ENCODE measurements at regions not wholly inside any gene's neighbourhood (a gene's known extent, or its start where the extent isn't known, plus 50 kb on each side); places are given as distances from the start of the nearest gene placed in this dataset.
"Not testable (repeated sequence)": the region's sequence is repeated elsewhere in the genome, so short reads cannot be mapped to it uniquely, and the experiment has no call there.

DNA sequence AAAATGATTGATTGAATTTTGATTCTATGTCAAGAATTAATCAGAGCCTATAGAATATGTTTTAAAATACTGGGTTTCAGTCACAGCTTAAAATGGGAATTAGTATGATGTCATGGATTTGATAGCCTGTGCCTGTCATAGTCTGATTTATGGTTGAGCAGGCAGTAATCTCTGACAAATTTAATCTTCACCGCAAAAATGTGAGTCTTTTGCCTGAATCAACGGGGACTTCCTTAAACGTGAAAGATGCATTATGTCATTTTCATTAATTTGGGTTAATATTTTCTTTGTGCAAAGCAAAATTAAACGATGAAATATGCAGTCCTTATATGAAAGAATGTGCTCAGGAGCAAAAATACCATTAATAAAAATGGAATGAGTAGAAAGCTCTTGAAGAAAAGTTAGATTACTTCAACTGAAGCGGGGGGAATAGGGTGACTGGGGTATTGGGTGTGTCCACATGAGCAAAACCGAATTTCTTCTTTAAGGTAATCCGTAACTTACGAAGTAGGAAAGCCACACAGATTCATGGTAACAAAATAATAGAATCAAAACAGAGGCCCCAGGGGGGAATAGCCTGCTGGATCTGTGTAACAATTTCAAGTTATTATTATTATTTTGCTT is 339.6 kb upstream of the NOX3 start:
- no peak for DNase-seq

DNA sequence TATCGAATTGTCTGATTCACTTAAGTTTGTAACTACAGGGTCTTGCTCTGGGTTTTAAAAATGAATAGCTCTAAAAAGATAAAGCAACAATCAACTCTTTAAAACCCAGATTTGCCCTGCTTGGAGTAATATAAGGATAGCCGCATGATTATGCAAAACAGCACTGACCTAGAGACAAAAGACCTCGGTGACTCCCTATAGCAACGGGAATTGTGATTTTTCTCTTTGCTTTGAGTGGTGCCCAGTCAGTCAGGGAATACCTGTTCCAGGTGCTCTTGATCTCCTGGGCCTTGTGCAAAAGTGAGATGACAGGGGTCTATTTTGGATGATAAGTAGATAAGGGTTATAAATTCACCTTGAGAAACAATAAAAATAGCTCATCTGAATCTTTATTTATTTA is 336.3 kb upstream of the NOX3 start:
- no peak for DNase-seq

DNA sequence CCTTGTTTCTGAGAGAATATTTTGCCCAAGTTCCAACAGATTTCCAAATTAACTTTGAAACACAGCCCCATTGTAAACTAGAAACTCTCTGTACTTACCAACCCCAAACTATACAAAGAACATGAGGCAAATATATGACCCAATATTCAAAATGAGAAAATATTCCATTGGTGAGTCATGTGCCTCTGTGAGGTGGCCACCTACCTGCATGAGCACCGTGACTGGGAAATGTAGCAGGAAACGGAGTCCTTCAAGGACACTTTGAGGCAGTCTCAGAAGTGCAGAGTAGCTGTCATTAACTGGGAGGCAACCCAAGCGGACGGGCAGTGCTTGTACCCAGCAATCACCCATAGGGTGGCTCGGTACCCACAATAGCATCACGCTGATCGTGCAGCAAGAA is 335.5 kb upstream of the NOX3 start:
- DNase-seq, result no peak

DNA sequence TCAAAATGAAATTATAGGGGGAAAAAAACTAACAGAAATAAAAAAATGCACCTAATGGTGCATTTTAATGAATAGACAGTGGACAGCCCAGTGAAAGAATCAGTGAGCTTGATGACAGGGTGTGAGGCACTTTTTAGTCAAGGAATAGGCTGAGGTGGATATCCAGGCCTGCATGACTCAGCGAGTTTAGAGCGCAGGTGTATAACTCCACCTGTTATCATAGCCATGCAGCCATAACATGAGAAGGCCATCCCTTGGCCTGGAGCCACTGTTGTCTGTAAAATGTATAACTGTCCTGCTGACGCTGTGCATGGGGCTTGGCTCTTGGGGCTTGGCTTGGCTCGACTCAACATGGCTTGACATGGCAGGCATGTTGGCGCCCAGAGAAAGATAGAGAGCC is 331.5 kb upstream of the NOX3 start:
- DNase-seq, result no peak

DNA sequence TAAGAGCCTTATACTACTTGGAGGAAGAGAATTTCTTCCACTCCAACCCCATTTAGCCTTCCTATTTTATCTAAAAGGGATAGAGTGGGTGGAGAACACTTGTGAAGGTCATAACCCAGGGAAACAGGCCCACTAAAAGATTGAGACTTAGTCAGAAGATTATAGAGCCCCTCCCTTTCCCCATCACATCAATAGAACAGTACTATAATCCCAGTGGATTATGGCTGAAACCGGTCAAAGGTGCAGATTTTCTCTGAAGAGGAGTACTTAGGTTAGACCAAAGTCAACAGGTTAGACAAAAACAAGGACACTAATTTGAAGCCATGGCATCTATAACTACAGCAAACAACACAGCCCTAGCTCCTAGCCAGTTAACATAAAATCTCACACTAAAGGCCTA is 330.9 kb upstream of the NOX3 start:
- no peak for DNase-seq

DNA sequence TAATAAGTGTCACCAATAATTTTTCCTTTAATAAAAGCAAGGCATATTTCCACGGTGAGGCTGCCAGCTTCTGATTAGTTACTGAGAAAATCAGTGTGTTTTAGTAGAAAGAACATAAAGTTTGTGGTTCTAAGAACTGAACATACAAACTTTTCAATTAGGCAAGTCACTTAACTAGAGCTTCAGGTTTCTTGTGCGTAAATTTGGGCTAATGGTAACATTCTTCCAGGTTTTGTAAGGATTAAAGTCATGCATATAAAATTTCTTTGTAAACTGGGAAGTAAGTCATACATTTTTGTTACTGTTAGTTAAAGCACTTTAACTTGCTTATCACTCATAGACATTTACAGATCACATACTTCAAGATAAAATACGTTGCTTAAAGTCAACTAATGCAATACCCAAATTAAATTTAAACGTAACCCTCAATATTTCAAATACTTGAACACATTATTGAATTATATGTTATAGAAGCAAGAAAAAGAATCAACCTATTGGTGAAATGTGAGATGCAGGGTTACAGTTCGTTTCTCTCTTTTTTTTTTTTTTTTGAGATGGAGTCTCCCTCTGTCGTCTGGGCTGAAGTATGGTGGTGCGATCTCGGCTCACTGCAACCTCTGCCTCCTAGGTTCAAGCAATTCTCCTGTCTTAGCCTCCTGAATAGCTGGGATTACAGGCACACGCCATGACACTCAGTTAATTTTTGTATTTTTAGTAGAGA is 327.3 kb upstream of the NOX3 start:
- DNase-seq, result peak; percentile 63

DNA sequence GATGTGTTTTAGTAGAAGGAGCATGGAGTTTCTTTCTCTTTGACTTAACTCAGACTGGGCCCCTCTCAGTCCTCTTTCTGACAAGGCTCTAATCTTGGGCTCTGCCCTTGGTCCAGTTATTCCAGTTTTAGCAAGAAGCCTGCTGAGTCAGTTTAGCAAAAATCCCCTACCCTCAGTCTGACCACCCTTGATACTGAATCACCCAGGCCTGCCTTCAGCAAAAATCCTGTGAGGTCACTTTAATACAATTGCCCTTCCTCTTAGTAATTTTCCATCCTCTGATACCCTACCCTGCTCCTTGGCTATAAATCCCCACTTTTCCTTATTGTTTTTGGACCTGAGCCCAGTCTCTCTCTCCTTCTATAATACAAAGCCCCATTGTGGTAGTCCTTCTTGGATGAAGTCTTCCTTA is 326.7 kb upstream of the NOX3 start:
- DNase-seq, result peak; percentile 91

DNA sequence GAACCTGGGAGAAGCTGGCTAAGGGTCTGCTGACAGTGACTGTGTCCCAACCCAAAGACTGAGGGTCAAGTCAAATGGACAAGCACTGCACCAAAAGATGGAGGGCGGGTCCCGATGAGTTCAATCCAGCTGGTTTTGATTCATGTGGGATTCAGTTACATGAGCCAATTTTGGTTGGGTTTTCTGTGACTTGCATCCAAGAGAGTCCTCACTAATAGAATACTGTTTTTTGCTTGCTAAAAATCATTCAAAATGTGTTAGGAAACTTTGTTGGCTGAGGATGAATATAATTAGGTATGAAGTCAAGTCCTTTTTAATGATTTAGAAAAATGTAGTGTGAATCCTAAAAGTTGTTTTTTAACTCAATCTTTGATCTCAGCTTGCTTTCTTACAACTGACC is 323.8 kb upstream of the NOX3 start:
- DNase-seq, result no peak

DNA sequence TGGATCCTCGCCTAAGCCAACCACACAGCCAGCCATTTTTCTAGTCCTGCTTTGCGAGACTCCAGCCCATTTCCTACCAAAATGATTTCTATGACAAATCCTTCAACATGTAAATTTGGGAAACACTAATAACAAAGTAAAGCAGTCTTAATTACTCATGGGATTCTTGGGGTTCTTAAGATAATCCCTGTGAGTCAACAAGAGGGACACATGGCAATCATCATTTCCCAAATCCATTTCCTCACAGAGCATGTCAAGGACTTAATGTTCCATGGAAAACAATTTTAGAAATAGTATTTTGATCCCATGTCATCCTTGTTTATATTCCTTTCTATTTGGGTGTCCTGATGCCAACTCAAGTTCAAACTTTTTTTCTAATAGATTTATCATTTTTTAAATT is 322.7 kb upstream of the NOX3 start:
- DNase-seq, result peak; percentile 70

DNA sequence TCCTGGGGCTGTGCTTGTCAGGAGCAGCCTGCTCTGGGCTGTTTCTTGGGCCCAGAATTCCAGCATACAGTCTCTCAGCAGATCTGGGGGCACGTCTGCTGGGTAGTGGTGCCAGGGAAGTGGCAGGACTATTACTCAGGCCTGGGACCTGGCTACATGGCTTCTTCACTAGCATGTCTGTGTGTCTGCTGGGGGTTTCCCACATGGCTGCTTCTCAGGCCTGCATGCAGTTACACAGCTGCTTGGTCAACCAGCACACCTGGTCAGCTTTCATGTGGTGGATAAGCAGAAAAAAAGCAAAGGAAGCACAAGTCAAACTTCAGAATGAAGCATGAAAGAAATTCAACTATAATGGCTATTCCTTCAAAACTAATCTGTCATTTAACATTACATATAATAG is 316.2 kb upstream of the NOX3 start:
- DNase-seq, result no peak

DNA sequence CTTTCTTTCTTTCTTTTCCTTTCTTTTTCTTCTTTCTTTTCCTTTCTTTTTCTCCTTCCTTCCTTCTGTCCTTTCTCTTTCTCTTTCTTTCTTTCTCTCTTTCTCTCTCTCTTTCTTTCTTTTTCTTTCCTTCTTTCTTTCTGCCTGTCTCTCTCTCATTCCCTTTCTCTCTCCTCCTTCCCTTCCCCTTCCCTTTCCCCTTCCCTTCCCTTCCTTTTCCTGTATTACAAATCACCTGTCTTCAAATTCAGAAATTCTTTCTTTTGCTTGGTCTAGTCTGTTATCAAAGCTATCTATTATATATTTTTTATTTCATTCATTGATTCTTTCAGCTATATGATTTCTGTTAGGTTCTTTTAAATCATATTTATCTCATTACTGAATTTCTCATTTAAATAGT is 315.2 kb upstream of the NOX3 start:
- DNase-seq, result no peak

DNA sequence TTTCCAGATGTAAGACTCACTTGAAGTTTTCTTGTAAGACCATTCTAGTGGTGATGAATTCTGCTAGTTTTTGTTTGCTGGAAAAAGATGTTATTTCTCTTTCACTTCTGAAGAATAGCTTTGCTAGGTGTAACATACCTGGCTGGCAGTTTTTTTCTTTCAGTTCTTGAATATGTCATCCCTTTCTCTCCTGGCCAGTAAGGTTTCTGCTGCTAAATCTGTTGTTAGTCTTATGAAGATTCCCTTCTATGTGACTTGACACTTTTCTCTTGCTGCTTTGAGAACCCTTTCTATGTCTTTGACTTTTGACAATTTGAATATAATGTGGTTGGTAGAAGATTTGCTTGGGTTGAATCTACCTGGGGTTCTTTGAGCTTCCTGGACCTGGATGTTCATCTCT is 314.7 kb upstream of the NOX3 start:
- no peak for DNase-seq

DNA sequence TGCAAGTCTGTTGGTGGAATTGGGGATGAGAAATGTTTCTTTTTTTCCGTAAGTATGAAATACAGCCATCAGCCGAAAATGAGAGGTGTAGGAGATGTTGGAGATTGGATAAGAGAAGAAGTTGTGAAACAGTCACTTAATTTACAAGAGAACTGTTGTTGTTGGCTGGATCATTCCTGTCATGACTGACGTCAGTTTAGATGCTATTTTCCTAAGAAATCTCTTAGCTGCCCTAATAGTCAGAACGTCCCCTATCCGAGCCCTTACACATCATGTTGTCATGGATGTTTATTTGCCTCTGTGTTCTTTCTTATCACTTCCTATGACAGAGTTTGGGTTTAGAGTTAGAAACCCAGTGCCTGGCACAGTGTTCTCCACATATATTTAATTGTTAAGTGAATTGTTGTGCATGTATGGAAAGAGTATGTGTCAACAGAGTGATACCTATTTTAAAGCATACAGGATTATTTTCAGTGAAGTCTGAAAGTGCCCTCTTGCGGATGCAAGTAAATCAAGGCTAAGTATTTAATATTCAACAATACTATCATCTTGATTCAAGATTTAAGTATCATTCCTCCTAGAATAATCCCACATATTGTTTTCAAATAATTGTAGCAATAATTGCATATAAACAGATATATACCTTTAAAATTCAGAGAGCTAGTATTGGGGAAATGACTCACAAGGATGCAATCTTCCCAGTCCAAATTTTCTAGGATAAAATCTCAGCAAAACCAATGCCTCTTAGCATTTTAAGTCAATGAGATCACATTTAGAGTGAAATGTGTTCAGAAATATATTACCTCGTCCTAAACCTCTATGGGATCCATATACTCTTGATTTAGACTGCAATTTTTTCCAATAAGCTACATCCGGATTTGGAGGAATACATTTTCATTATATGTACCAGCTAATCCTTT is 309.9 kb upstream of the NOX3 start:
- peak; percentile 65 for DNase-seq

DNA sequence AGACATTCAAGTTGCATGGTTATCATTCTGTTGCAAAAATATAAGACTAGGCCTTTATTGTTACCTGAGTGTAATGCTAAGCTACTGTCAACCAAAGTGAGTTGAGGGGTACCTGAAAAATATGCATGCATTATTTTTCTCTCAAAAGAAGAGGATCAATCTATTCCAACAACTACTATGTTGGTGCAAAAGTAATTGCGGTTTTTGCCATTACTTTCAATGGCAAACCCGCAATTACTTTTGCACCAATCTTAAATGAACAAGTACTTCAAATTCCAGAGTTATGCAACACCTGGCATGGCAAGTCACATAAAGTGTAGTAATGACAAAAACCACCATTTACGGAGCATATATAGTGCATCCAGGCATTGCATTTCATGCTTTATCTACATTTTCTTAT is 307.0 kb upstream of the NOX3 start:
- no peak for DNase-seq

DNA sequence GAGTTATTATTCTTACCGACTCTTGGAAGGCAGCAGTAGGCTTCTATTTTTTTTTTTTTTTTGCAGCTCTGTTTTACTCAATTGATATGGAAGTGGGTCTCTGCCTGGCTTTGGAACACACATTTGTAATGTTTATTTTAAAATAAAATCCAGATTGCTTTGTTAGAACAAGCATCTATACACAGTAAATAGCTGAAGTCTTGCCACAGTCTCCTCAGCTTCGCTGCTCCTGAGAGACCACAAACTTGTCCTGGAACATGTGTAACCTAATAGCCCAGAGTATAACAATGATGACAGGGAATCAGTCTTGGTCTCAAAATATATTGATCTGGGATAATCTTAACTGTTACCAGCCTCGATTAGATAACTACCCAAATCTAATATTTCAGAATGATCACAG is 299.8 kb upstream of the NOX3 start:
- no peak for DNase-seq

DNA sequence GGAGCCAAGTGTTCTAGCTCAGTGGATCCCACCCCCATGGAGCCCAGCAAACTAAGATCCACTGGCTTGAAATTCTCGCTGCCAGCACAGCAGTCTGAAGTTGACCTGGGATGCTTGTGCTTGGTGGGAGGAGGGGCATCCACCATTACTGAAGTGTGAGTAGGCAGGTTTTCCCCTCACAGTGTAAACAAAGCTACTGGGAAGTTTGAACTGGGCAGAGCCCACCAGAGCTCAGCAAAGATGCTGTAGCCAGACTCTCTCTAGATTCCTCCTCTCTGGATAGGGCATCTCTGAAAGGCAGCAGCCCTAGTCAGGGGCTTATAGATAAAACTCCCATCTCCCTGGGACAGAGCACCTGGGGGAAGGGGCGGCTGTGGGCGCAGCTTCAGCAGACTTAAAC is 293.1 kb upstream of the NOX3 start:
- DNase-seq, result not testable (repeated sequence)

DNA sequence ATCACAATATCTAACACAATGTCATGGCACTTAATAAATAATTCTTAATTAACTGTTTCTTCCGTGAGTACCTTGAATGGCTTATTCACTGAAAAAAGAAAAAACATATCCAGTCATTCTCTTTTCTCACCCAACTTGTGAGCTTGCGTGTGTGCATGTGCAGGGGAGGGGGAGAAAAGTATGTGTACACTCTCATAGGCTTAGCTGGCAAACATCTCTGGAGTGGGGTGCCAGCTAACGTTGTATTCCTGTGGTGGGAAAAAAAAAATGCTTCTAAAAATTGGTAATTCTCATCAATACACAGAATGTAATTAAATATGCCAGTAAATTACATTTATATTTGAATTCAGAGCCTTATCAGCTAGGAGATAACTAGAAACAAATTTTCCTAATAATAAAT is 291.9 kb upstream of the NOX3 start:
- DNase-seq, result no peak

DNA sequence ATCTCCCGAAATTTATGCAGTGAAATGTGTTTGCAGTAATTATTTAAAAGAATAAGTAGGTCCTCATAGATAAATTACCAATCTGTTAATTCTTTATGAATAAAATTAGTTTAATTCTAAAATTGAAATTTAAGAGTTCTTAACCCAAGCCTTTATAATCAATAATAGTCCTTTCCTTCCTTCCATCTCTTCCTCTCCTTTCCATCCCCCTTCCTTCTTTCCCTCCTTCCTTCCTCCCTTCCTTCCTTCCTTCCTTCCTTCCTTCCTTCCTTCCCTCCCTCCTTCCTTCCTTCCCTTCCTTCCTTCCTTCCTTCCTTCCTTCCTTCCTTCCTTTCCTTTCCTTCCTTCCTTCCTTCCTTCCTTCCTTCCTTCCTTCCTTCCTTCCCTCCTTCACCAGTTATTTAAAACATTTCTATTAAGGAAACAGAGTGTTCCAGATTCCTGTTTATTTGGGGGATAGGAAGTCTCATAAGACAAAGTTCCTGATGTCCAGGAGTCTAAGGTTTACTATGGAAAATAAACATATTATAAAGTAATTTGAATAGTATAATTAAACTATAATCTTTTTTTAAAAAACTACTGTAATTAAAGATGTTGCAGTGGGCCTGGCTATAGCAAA is 285.3 kb upstream of the NOX3 start:
- no peak for DNase-seq

DNA sequence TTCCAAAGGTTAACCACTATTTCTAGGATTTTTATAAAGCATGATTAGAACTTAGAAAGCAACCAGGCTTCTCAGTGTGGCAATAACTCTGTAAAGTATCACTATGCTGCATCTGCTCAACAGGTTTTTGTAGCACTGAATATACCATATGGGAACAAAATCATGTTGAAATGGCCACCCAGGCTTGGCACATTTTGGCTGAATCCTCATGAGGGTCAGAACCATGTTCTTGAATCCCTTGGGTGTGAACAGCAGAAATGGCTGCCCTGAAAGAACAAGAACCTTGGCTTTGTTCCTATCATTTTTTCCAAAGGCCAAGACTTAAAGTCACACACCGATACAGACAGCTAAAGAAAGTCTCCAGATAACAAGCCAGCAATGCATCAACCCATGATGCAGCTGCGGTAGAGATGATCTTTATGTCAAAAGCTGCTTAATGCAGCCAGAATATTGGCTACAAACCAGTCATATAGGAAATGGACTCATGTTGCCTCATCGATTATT is 283.0 kb upstream of the NOX3 start:
- DNase-seq, result no peak

DNA sequence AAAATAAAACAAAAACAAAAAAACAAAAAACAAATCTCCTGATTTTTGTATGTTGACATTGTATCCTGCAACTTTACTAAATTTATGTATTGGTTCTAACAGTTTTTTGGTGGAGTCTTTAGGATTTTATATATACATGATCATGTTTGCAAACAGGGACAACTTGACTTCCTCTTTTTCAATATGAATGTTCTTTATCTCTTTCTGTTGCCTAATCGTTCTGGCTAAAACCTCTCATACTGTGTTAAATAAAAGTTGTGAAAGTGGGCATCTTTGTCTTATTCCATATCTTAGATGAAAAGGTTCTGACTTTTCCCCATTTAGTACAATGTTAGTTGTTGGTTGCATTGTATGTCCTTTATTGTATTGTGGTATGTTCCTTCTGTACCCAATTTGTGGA is 261.7 kb upstream of the NOX3 start:
- DNase-seq, result no peak

DNA sequence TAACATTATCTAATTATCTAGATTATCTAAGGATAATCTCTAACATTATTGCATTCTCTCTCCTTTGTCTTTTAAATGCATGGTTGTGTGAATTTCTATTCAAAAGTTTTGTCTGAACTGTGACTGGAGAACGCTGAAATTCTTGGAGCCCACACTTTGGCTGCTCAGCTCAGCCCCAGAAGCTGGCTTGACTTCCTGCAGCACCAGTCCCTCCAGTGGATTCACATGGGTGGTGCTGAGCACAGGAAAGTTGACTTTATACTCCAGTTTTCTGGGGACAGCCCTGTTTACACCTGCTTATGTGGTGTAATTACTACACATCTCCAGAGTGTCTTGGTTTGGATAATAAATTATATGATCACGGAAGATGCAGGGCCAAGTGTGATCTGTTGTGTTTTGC is 255.1 kb upstream of the NOX3 start:
- DNase-seq, result no peak

DNA sequence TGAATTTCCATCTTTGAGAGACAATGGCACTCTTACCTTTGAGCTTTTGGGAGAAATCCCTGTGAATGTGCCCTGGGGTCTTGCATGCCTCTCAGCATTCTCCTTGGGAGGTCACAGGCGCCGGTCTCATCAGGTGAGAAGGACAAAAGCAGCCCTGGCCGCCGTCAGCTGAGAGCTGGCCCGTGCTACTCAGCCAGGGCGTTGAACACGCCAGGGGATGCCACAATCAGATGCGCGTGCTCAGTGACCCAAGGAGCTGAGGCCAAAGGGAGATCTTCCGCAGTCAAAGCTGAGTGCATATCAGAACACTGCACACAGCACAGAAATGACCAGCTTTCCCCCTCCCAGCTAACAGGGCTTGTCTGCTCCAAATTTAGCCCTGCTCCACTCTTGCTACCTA is 253.6 kb upstream of the NOX3 start:
- no peak for DNase-seq

DNA sequence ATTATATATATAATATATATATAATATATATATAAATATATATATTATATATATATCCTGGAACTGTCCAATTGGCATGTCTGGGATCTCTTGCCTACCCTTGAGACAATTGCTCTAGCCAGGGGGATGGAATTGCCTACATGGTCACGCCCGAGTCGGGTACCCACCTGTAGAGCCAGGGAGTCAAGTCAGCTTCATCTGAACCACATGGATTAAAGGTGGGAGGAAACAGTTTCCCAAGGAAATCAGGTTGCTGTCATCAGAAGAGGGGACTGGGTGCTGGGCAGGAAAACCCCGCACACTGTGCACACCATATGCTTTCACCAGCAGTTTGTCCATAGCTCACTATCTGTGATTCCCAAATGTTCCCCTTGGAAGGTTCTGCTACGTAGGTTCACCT is 252.5 kb upstream of the NOX3 start:
- no peak for DNase-seq

Data from HCEC 1CT (cell line).